Epidermal melanocyte (primary cell): ENCODE measurements at regions not wholly inside any gene's neighbourhood (a gene's known extent, or its start where the extent isn't known, plus 50 kb on each side); places are given as distances from the start of the nearest gene placed in this dataset.

Experiments used
- DNase-seq: peaks from one replicate; pipeline ENCODE4 v3.0.0; 2011; ENCODE audit warnings: low spot score; ENCODE audit not compliant: insufficient read length

DNA sequence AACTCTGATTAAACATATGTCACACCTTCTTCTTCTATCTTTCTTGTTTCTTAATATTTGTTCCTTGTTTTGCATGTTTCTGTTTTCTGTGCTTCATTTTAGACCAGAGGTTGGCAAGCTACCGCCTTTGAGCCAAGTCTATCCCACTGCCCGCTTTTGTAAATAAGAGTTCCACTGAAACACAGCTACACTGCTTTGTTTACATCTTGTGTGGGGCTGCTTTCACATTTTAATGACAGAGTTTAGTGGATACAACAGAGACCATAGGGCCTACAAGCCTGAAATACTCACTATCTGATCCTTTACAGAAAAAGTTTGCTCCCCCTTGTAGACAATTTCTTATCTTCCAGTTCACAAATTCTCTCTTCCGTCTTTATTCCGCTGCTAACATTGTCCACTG lies 109.4 kb upstream of the SPACA1 start:
- DNase-seq: no peak

DNA sequence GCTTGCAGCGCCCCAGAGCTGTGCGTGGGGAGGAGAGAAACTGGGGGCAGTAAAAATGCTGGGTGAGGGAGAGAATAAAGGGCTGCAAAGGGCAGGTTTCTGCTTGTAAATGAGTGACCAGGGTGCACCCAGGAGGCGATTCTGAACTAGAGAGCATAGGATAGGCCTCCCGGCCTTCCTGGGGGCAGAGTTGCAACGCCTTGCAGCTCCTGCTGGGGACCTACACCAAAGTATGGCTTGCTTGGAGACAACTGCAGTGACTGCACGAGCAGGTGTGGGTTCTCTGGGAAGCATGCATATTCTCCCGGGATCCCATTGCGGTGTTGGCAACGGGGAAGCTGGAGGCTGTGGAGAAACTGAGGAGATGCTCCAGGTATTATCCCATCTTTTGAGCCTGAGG lies 111.6 kb upstream of the SPACA1 start:
- no peak for DNase-seq

DNA sequence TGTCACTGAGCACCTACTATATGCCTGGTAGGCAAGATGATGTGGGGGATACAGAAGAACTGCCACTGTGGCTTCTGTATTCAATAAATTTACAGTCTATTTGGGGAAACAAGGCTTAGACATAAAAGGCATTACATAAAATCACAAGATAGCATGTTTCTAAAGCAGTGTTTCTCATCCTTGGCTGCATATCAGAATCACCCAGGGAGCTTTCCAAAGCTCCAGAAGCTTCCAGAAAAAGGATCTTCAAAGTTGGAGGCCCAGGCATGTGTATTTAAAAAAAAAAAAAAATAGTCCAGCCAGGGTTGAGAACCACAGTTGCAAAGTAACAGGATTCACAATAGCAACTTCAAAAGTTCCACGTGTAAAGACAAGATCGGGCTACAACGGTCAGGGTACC lies 112.4 kb upstream of the SPACA1 start:
- DNase-seq: no peak

DNA sequence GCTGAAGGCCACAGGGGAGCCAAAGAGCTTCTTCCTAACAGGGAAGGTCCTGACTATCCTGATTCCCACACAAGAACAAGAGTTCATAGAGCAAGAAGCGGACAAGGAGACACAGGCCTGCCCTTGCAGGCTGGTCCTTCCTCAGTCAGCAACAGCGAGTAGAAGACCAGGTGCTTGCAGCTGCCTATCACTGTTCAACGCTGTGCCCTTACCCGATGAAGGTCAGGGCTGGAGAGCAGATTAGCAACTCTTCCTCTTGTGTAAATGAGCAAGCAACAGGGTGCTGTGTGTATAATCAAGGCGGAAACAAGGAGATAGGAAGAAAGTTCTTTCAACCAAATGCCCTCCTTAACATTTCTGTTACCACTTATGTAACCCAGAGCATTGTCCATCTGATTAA lies 115.3 kb upstream of the SPACA1 start:
- no peak for DNase-seq

DNA sequence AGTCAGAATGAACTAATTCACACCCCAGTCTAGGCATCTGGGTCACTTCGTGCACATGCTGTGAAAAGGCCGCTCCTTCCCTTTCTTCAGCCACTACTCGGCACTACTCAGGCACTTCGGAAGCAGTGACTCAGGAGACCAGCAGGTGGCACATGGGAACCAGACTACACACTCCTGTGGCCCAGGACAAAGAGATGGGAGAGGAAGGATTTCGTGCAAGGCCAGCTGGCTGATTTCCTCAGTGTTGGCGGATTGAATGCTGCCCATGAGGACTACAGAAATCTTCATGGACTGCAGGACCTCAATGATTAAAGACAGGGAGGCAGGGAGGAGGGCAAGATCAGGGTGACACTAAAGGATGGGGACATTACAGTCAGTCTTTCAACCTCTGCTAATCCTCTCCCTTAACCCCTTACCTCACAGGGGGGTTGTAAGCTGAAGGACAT lies 117.8 kb upstream of the SPACA1 start:
- peak; percentile 83 for DNase-seq

DNA sequence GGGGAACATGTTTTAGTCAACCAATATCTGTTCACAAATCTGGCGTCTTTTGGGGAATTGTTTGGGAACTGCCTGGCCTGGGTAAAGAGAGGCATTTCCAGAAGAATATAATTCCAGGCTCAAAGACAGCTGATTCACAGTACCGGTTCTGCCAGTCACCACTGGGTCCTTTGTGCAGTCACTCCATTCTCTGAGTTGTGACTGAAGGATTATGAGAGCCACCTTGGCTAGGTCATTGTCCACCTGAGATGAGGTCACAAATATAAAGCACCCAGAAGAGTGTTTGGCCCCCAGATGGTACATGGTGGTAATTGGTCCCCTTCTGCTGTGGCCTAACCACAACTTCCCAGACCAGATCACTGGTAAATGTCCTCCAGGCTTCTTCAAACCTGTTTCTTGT lies 121.0 kb upstream of the SPACA1 start:
- no peak for DNase-seq

DNA sequence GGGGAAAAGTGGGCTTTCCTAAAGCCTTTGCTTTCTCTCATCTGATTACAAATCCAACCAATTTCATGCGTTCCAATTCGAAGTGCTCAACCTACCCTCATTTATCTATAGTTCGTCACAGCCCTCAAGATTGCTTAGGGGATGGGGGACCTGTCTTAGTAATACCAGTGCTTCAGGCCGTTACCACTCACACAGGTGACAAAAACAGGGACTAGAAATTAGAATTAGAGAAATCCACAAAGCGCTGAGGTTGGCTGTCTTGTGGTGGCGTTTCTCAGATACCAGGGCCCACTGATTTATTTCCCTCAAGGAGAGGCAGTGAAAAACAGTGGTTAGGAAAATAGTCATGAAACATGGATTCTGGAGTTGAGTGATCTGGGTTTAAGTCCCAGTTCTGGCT lies 121.6 kb upstream of the SPACA1 start:
- DNase-seq: no peak

DNA sequence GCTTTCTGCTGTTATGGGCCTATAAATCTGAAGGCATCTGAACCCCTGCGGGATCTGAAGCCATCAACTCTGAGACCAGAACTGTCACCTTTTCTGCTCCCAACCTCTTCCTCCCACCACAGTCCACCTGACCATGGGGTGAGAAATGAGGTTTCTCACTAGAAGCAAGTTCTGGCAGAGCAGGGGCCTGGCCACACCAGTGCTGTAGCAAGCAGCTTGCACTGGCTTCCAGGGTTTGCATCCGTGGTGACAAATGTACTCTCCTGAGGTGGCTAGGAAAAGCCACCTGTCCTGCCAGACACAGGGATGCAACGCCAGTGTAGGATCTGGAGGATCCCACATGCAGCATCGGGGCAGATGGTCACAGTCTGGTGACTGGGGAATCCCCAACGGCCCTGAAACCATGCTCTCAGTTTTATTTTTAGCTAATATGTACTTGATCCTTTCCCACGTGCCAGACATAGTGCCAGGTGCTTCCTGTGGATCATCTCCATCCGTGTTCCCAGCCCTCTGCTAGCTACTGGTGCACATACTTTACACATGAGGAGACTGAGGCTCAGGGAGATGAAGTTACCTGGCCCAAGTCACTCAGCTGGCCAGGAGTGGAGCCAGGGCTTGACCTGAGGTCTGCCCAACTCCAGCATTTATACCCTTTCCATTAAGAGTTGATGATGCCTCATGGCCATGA lies 122.1 kb upstream of the SPACA1 start:
- no peak for DNase-seq

DNA sequence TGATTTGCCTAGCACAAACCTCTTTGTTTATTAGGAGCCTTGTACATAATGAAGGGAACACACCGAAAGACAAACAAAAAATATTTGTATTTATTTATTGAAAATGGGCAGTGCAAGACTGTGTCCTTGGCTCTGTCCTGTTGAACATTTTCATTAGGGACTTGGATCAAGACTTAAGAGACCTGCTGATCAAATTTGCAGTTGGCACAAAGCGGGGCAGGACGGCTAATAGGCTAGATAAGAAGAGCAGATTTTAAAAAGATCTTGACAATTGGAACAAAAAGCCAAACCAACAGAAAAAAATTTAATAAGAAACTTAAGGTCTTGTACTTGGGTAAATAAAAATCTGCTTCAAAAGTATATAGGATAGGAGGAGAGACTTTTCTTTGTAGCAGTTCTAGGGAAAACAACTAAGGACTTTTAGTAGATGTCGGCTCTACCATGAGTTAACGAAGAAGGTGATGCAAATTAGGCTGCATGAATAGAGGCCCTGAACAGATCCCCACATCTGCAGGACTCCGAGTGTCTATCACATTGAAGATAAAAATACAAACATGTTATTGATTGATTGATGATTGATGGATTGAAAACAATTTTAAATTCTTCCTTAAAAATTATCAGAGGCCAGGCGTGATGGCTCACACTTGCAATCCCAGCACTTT lies 124.1 kb upstream of the SPACA1 start:
- DNase-seq: no peak

DNA sequence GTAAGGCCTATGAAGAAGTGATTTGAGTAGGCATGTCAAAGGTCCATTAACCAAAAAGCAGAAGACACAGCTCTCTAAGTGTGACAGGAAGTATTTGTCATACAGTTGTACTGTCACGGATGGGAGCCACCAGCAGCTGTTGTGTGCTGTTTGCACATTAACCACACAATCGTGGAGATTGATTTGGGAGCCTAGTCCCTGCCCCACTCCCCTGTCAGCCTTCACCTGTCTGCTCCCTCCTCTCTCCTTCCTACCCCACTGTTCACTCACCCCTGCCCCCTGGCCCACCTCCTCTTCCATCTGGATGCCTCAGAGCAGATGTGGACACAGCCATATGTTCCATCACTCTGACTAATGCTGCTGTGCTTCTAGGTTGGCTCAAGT lies 124.7 kb upstream of the SPACA1 start:
- DNase-seq: no peak

DNA sequence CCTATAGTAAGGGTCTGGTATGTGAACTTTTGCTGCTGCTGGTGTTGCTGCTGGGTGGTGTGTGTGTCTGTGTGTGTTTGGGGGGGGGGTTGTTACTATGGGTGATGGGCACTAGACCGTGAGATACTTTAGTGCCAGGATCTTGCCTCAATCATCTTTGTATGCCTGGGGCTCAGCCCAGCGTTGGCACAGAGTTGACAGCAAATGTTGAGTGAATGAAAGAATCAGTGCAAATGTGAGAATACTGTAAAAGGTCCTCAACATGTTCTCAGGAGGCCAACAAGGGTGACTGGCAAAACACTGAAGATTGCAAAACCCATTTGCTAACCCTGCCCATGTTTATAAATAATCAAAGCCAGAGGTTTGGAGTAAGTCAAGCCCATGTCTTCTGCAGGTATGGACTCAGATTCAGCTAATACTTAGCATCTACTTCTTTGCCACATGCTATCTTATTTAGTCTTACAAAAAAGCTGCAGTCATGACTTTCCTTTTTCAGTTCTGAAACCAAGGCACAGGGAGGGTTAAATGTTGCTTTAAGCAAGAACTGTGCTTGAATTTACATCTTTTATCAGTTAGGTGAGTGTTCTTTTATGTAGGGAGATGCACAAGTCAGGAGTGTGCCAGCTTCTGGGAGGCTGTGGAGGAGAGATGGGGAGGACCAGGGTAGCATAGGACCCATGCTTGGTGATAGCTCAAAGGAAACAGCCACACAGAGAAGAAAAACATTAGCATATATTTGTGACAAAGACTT lies 125.3 kb upstream of the SPACA1 start:
- DNase-seq: no peak

DNA sequence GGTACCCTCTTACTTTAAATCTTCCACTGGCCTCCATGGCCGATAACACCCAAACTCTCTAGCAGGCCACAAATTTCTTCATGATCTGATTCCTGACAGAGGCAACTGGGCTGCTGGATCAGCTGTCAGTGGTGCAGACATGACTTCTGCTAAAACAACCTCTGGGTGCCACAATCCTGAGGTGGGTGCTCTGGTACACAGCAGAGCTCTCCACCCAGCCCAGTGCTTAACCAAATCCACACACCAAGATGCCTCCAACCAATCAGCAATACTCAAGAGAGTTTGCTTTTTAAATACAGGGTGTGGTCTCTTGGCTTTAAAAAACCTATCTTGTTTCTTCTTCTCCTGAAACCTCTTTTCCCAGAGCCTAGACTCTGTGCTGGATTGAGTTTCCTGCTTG lies 126.6 kb upstream of the SPACA1 start:
- no peak for DNase-seq

DNA sequence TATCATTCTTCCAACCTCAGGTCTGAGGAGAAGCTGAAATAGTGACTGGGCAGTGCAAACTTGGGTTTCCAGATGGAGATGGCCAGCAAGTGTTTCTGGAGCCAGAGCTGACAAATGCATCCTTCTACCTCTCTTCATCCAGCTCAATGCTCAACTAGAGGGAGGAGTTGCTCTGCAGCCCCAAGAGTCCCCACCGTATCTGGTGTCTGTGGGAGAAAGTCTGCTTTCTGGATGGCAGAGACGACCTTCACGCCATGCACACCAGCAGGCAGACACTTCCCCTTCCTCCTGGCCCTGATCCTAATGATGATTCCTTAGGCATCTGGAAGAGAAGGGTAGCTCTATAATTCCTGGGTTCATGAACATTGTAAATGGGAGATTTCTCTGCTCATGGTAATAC lies 127.4 kb upstream of the SPACA1 start:
- no peak for DNase-seq

DNA sequence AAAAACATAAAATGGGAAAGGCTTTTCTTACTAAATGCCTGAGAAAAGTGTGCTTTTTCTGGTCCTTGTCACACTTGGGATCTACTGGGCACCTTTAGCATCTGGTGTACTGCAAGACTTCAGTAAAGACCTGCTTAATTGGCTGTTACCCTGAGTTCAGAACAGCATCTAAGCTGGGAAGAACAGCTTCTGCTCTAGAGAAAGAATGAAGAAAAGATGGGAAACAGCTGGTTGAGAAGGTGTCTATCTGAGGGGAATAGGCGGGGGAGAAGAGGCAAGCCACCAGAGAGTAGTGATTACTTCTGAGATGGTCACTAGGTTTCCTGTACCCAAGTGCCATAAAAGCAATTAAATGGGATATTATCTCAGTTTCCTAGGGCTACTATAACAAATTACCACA lies 128.2 kb upstream of the SPACA1 start:
- no peak for DNase-seq

DNA sequence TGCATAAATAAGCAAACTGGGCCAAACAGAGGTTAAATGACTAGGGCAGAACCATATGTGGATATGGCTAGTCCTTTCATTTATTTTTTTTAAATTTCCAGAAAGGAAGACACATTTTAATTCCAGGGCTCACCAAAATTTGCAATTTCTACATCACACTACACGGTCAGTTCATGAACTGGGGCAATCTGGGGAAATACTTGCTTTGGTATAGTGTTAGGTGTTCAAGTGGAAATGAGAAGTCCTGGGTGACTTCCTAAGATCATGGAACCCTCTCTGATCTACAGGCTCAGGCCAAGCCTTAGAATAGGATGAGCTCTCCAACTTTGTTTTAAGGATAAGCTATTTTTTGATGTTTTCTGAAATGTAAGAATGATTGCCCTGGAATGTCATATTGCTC lies 128.6 kb upstream of the SPACA1 start:
- no peak for DNase-seq

DNA sequence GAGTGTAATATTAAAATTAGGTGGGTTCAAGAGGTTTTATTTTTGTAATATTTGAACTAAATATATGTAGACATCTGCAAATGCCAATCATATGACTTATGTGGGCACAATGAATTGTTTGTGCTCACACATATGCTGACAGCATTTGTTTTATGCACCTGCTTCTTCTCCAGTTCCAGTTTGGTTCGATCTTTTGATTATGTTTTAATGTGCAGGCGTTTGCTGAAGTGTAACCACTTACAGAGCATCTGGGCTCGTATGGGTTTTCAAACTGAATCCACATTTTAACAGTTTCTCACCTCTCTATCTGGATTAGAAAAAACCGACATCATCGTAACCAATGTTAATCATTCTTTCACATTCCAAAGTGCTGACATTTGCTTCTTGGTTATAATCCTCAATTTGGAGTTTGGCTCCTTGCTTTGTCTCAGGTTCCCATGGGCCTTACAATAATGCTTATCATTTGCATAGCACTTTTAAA lies 129.1 kb upstream of the SPACA1 start:
- DNase-seq: no peak

DNA sequence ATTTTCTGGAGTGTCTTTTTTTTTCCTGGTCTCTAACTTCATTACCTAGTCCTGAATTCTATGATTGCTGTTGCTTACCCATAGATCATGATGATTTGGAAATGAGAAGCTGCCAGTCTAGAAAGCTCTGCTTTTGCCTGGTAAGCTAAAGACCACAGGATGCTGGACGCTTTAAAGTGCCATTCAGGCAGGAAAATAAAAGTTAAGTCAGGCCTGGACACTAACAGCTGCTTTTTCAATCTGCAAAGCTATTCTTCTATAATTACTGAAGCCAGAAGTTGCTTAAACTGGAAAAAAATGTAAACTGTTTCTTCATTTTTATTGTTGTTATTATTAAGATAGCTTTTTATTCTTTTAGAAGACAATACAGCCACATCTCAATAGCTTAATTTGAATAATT lies 129.8 kb upstream of the SPACA1 start:
- DNase-seq: no peak

DNA sequence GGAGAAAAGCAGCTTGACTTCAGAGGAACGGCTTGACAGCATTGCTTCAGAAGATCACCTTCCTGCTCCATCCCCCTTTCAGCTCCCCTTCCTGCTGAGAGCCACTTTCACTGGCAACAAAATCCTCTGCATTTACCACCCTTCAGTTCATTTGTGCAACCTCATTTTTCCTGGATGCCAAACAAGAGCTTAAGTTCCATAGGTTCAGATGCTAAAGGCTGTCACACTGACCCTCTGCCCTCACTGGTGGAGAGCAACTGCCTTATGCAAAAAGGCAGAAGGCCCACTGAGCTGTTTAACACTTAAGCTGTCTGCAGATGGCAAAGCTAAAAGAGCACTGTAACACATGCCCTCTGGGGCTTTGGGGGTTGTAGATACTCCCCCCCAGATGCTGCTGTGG lies 131.2 kb upstream of the SPACA1 start:
- no peak for DNase-seq

DNA sequence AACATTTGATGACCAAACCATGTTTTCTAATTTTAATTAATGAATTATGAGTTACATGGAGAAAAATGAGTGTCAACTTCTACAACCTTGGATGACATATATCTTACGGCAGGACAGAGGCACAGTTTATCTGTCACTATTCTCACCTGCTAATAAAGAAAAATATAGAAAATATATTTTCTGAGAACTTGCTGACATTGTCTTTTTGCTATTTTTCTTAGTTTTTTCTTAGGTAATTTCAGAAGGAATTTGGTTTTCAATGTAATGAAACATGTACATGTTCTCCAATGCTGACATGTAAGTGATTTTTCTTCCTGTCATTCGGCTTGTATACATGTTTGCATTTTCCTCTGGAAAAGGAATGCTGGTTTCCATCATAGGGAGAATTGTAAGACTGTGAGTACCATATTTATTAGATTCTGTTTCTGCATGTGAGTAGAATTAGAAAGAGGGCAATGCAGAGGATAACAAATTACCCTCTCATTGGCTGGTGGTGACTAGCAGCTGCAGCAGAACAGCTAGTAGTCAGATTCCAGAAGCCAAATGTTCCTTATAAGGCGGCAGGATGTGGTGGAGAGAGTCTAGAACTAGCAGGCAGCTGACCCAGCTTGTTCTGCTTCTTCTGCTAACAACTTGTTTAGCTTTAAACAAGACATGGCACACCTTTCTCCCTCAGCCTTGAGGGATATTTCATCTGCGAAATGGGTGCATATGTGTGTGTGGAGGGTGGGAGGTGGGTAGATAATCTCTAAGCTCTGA lies 132.8 kb upstream of the SPACA1 start:
- DNase-seq: no peak

DNA sequence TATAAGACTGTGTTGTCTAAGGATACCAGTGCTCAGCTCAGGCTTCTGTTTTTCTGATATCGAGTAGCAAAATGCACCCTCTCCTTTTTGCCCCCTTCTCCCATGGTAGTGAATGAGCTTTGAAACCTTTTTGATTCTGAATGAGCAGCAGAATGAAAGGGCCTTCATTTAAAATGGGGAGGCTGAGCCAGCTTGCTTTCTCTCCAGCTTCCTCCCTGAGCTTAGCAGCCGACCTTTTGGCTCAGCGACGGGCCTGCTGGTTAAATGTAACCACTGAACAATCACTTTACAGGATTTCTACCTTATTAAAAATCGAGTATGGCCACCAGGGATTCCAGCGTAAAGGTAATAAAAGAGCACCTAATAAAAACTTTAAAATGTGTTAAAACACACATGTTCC lies 133.7 kb upstream of the SPACA1 start:
- DNase-seq: no peak

DNA sequence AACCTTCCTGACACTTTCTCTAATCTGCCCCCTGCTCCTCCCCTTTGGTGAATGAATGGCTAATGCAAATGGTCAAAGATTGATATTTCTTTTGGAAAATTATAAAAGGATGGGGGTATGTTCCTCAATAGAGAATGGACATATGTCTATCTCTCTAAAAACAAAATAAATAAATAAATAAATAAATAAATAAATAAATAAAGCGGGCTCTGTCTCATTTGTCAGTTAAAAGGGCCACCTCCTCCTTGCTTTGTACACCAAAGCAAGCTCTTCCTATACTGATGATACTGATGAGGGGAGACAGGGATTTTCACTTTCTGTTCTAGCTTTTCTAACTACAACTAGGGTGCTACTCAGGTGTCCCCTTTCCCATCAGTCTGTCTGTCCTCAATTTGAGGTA lies 135.5 kb upstream of the SPACA1 start:
- DNase-seq: no peak

DNA sequence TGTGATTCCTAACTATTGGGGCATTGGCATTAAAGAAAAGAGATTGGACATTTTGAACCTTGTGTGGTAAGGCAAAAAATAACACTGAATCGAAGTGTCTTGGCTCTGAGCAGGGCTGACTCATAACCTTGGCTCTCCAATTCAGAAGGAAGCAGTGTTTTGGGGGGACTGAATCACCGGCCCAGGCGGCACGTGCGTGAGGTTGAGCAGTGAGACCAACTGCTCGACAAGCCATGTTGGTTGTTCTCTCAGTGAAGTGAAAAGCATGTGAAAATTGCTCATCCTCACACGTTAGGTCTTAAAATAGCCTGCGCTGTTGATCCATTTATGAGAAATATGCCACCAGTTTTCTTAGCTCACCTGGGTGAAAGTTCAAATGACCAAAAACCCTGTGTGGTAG lies 137.8 kb upstream of the SPACA1 start:
- DNase-seq: no peak
